RWPE2 (cell line): ENCODE measurements at regions not wholly inside any gene's neighbourhood (a gene's known extent, or its start where the extent isn't known, plus 50 kb on each side); places are given as distances from the start of the nearest gene placed in this dataset.
"Not testable (repeated sequence)": the region's sequence is repeated elsewhere in the genome, so short reads cannot be mapped to it uniquely, and the experiment has no call there.

ENCODE experiments used
- ATAC-seq: fragments of 200-7000 bp; cut with Tn5 transposase; 3 replicates; pipeline ENCODE4 v1.9.1; 2021; ENCODE audit warnings: low read depth
- DNase-seq: peaks from one replicate; pipeline ENCODE4 v3.0.0-alpha.2; 2020; ENCODE audit warnings: low spot score
- H3K27ac ChIP-seq: fragments of 450-650 bp; 2 replicates; pipeline ENCODE4 v1.5.1; 2017; ENCODE audit warnings: mild to moderate bottlenecking; ENCODE audit not compliant: poor library complexity, severe bottlenecking
- H3K27me3 ChIP-seq: fragments of 250-450 bp; sonication (Bioruptor Pico); 2 replicates; pipeline ENCODE4 v1.5.1; 2021; ENCODE audit warnings: mild to moderate bottlenecking, moderate library complexity; ENCODE audit not compliant: insufficient read depth, poor library complexity, severe bottlenecking
- H3K36me3 ChIP-seq: fragments of 250-450 bp; sonication (Bioruptor Pico); 2 replicates; pipeline ENCODE4 v1.5.1; 2020; ENCODE audit warnings: low read depth, mild to moderate bottlenecking, moderate library complexity
- H3K4me1 ChIP-seq: fragments of 250-450 bp; sonication (Bioruptor Pico); 2 replicates; pipeline ENCODE4 v1.5.1; 2021; ENCODE audit warnings: mild to moderate bottlenecking, moderate library complexity; ENCODE audit not compliant: insufficient read depth, poor library complexity, severe bottlenecking
- H3K4me3 ChIP-seq: fragments of 250-450 bp; sonication (Bioruptor Pico); 2 replicates; pipeline ENCODE4 v1.5.1; 2021; ENCODE audit warnings: mild to moderate bottlenecking, moderate library complexity; ENCODE audit not compliant: severe bottlenecking
- H3K9me3 ChIP-seq: fragments of 250-450 bp; sonication (Bioruptor Pico); 2 replicates; pipeline ENCODE4 v1.5.1; 2021; ENCODE audit warnings: mild to moderate bottlenecking, moderate library complexity; ENCODE audit not compliant: severe bottlenecking
- TF ChIP-seq, protein P1 (sequence below): fragments of 450-650 bp; IDR thresholded peaks from one replicate; pipeline ENCODE4 v1.5.1; 2017; ENCODE audit warnings: mild to moderate bottlenecking, moderate library complexity; ENCODE audit not compliant: poor library complexity, severe bottlenecking

DNA sequence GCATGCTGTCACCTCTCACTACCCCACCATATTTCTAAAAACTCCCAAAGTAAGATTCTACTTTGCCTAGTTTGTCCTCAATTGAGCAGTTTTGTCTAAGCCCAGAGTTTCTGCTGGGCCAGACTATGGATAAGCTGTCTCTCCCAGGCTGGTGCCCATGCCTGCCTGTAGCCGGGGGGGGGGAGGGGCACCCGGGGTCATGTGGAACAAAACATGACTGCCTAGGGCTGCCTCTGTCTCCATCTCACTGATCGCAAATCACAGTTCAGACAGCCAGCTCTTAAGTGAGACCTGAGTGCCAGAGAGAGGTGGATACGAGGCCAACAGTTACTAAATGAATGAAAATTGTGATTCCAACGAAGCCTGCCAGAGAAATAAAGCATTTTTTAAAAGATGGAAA, 78.8 kb upstream of the RPRML start:
- TF ChIP-seq, protein P1, sequence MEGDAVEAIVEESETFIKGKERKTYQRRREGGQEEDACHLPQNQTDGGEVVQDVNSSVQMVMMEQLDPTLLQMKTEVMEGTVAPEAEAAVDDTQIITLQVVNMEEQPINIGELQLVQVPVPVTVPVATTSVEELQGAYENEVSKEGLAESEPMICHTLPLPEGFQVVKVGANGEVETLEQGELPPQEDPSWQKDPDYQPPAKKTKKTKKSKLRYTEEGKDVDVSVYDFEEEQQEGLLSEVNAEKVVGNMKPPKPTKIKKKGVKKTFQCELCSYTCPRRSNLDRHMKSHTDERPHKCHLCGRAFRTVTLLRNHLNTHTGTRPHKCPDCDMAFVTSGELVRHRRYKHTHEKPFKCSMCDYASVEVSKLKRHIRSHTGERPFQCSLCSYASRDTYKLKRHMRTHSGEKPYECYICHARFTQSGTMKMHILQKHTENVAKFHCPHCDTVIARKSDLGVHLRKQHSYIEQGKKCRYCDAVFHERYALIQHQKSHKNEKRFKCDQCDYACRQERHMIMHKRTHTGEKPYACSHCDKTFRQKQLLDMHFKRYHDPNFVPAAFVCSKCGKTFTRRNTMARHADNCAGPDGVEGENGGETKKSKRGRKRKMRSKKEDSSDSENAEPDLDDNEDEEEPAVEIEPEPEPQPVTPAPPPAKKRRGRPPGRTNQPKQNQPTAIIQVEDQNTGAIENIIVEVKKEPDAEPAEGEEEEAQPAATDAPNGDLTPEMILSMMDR = no peak
- ATAC-seq (no peak), DNase-seq (no peak)
- H3K27me3 ChIP-seq = no peaks in the 10 kb centered on the region
- no peaks in the 10 kb centered on the region for H3K9me3 ChIP-seq
- no peak overlapping the region for H3K4me3 ChIP-seq
- H3K4me1 ChIP-seq = no peaks in the 10 kb centered on the region
- peaks cover 18% of the 10 kb centered on the region for H3K36me3 ChIP-seq
- no peak overlapping the region for H3K27ac ChIP-seq

DNA sequence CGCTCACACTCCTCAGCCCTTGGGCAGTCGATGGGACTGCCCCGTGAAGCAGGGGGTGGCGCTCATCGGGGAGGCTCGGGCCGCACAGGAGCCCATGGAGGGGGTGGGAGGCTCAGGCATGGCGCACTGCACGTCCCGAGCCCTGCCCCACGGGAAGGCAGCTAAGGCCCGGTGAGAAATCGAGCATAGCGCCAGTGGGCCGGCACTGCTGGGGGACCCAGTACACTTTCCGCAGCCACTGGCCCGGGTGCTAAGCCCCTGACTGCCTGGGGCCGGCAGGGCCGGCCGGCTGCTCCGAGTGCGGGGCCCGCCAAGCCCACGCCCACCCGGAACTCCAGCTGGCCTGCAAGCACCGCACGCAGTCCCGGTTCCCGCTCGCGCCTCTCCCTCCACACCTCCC, 78.2 kb upstream of the RPRML start:
- DNase-seq, ATAC-seq, H3K27ac ChIP-seq, H3K9me3 ChIP-seq, H3K4me1 ChIP-seq, H3K27me3 ChIP-seq, H3K4me3 ChIP-seq: not testable (repeated sequence)
- H3K36me3 ChIP-seq = peaks cover 22% of the 10 kb centered on the region

DNA sequence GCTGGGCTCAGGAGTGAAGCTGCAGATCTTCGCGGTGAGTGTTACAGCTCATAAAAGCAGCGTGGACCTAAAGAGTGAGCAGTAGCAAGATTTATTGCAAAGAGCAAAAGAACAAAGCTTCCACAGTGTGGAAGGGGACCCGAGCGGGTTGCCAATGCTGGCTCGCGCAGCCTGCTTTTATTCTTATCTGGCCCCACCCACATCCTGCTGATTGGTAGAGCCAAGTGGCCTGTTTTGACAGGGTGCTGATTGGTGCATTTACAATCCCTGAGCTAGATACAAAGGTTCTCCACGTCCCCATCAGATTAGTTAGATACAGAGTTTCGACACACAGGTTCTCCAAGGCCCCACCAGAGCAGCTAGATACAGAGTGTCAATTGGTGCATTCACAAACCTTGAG, 77.6 kb upstream of the RPRML start:
- not testable (repeated sequence) for DNase-seq, ATAC-seq, H3K27me3 ChIP-seq, H3K9me3 ChIP-seq, H3K4me1 ChIP-seq, H3K4me3 ChIP-seq, H3K27ac ChIP-seq
- peaks cover 22% of the 10 kb centered on the region for H3K36me3 ChIP-seq
